ENCODE measurements at regions not wholly inside any gene's neighbourhood (a gene's known extent, or its start where the extent isn't known, plus 50 kb on each side); places are given as distances from the start of the nearest gene placed in this dataset.

GRCh38 chr17:34720760-34721159 is 141.4 kb downstream of the TMEM132E start:
- no peak for TF ChIP-seq CTCF (conservative IDR thresholded peaks at IDR 0.05; ENCODE audit: low read depth, low read length)
- no peak for TF ChIP-seq EZH2 (IDR thresholded peaks at IDR 0.05; ENCODE audit: borderline replicate concordance, low read depth, low read length, poor library complexity, severe bottlenecking)

Data from A673 (cell line).